RWPE2 (cell line): ENCODE measurements at regions not wholly inside any gene's neighbourhood (a gene's known extent, or its start where the extent isn't known, plus 50 kb on each side); places are given as distances from the start of the nearest gene placed in this dataset.

ENCODE experiments used
- ATAC-seq: fragments of 200-7000 bp; cut with Tn5 transposase; 3 replicates; pipeline ENCODE4 v1.9.1; 2021; ENCODE audit warnings: low read depth
- DNase-seq: peaks from one replicate; pipeline ENCODE4 v3.0.0-alpha.2; 2020; ENCODE audit warnings: low spot score
- H3K27ac ChIP-seq: fragments of 450-650 bp; 2 replicates; pipeline ENCODE4 v1.5.1; 2017; ENCODE audit warnings: mild to moderate bottlenecking; ENCODE audit not compliant: poor library complexity, severe bottlenecking
- H3K27me3 ChIP-seq: fragments of 250-450 bp; sonication (Bioruptor Pico); 2 replicates; pipeline ENCODE4 v1.5.1; 2021; ENCODE audit warnings: mild to moderate bottlenecking, moderate library complexity; ENCODE audit not compliant: insufficient read depth, poor library complexity, severe bottlenecking
- H3K36me3 ChIP-seq: fragments of 250-450 bp; sonication (Bioruptor Pico); 2 replicates; pipeline ENCODE4 v1.5.1; 2020; ENCODE audit warnings: low read depth, mild to moderate bottlenecking, moderate library complexity
- H3K4me1 ChIP-seq: fragments of 250-450 bp; sonication (Bioruptor Pico); 2 replicates; pipeline ENCODE4 v1.5.1; 2021; ENCODE audit warnings: mild to moderate bottlenecking, moderate library complexity; ENCODE audit not compliant: insufficient read depth, poor library complexity, severe bottlenecking
- H3K4me3 ChIP-seq: fragments of 250-450 bp; sonication (Bioruptor Pico); 2 replicates; pipeline ENCODE4 v1.5.1; 2021; ENCODE audit warnings: mild to moderate bottlenecking, moderate library complexity; ENCODE audit not compliant: severe bottlenecking
- H3K9me3 ChIP-seq: fragments of 250-450 bp; sonication (Bioruptor Pico); 2 replicates; pipeline ENCODE4 v1.5.1; 2021; ENCODE audit warnings: mild to moderate bottlenecking, moderate library complexity; ENCODE audit not compliant: severe bottlenecking
- TF ChIP-seq, protein P1 (sequence below): fragments of 450-650 bp; IDR thresholded peaks from one replicate; pipeline ENCODE4 v1.5.1; 2017; ENCODE audit warnings: mild to moderate bottlenecking, moderate library complexity; ENCODE audit not compliant: poor library complexity, severe bottlenecking

DNA sequence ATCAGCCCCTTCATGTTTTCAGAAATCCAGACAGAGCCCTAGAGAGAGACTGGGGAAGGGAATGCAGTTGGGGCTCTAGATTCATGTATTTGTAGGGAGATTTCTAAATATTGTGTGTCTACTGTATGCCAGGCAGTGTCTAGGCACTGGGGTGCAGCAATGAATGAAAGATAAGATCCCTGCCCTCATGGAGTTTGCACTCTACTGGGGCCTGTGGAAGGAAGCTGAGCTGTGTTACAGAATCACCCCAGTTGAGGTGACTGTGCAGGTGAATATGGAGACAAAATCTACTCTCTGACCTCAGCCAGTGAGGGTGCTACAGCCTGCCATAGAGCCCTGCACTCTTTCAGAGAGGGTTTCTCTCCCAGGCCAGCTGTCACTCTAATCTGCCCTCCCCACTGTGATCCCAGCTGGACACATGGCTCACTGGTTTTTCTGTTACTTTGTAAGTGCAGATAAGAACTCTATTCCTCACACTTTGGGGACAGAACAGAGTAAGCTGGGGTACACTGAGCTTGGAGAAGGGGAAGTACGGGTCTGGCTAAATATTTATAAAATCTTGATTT lies 69.2 kb upstream of the E2F3 start:
- Histone ChIP-seq H3K27me3 (no peaks in the 10 kb centered on the region), H3K4me1 (no peaks in the 10 kb centered on the region), H3K36me3 (no peaks in the 10 kb centered on the region), H3K4me3 (no peak overlapping the region), H3K27ac (no peak overlapping the region), H3K9me3 (no peaks in the 10 kb centered on the region)
- ATAC-seq (no peak), DNase-seq (no peak)
- TF ChIP-seq, protein P1, sequence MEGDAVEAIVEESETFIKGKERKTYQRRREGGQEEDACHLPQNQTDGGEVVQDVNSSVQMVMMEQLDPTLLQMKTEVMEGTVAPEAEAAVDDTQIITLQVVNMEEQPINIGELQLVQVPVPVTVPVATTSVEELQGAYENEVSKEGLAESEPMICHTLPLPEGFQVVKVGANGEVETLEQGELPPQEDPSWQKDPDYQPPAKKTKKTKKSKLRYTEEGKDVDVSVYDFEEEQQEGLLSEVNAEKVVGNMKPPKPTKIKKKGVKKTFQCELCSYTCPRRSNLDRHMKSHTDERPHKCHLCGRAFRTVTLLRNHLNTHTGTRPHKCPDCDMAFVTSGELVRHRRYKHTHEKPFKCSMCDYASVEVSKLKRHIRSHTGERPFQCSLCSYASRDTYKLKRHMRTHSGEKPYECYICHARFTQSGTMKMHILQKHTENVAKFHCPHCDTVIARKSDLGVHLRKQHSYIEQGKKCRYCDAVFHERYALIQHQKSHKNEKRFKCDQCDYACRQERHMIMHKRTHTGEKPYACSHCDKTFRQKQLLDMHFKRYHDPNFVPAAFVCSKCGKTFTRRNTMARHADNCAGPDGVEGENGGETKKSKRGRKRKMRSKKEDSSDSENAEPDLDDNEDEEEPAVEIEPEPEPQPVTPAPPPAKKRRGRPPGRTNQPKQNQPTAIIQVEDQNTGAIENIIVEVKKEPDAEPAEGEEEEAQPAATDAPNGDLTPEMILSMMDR = no peak

DNA sequence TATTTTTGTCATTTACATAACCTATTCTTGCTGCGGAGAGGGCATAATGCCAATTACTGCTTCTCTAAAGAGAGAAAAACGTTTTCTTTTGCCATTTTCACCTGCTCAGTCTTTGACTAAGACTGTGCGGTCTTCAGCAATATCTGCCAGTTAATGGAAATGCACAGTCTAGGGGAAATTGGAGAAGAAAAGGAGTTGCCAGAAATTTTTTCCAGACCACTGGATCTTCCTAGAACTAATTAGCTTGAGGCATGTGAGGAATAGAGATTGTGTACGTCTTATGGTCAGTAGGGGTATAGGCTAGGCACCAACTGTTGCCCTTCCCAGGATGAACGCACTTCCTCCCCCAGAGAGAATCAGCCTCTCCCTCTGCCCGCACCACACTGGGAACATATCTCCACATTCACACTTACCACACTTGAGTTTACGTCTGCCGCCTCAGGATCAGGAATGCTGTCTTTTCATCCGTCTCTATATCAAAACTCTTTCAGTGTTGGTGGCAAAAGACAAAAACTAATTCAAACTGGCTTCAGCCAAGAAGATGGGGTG lies 67.9 kb upstream of the E2F3 start:
- no peak overlapping the region for H3K4me3 ChIP-seq
- H3K27ac ChIP-seq = no peak overlapping the region
- H3K27me3 ChIP-seq = no peaks in the 10 kb centered on the region
- DNase-seq = no peak
- no peaks in the 10 kb centered on the region for H3K4me1 ChIP-seq
- ATAC-seq = no peak
- H3K36me3 ChIP-seq = no peaks in the 10 kb centered on the region
- TF ChIP-seq, protein P1 = no peak
- H3K9me3 ChIP-seq = no peaks in the 10 kb centered on the region

DNA sequence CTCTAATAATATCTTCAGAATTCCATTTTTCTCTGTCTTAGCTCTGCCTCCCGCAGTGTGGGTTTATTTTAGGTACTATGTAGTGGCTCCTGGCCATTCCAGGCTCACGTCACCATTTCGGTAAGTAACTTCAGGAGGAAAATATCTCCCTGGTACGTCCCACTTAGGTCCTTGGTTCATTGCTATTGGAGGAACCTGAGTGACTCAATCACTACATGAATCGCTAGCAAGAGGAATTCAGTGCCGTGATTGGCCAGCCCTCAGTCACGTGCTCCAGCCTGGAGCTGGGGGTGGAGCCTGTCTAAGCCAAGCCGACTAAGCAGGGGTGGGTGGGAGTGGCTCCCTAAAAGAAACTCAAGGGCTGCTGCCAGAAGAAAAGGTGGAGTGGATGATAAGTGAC lies 67.3 kb upstream of the E2F3 start:
- H3K27ac ChIP-seq = no peak overlapping the region
- H3K27me3 ChIP-seq = no peaks in the 10 kb centered on the region
- ATAC-seq (no peak), DNase-seq (no peak)
- H3K4me3 ChIP-seq = no peak overlapping the region
- no peaks in the 10 kb centered on the region for H3K36me3 ChIP-seq
- H3K9me3 ChIP-seq = no peaks in the 10 kb centered on the region
- no peaks in the 10 kb centered on the region for H3K4me1 ChIP-seq
- TF ChIP-seq, protein P1 = no peak

DNA sequence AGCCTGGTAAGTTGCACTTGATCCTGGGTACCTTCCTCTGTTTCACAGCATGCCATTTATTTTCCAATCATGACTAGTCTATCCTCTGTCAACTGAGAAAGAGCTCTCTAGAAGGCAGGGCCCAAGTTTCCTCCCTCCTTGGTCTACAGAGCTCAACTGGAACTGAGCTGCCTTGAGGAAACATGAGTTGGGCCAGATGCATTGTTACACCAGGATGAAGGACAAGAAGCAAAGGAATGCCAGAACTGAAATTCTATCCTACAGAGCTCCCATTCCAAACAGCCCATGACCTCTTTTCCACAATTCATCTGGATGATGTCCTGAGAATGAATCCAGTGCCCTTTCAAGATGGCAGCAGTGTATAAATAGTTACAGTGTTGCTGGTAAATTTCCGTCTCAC lies 66.7 kb upstream of the E2F3 start:
- Histone ChIP-seq H3K4me1 (no peaks in the 10 kb centered on the region), H3K27me3 (no peaks in the 10 kb centered on the region), H3K27ac (no peak overlapping the region), H3K4me3 (no peak overlapping the region), H3K9me3 (no peaks in the 10 kb centered on the region), H3K36me3 (no peaks in the 10 kb centered on the region)
- TF ChIP-seq, protein P1 = no peak
- DNase-seq (no peak), ATAC-seq (no peak)

DNA sequence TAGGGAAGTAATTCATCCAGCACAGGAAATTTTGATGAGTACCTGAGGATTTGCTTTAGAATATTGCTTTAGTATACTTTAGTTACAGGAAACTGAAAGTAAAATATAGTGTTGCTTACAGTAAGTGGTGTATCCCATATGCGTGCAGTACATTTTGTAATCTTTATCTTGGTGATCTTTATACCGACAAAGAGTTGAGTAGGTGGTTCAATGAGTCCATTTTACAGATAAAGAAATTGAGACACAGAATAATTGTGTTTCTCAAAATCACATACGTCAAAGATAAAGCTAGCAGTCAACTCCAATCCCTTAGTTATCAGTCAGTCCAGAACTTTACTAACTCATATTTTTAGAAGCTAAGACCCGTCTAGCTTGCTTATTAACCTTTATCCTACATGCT lies 65.8 kb upstream of the E2F3 start:
- Histone ChIP-seq H3K4me1 (no peaks in the 10 kb centered on the region), H3K27ac (no peak overlapping the region), H3K4me3 (no peak overlapping the region), H3K27me3 (no peaks in the 10 kb centered on the region), H3K9me3 (no peaks in the 10 kb centered on the region), H3K36me3 (no peaks in the 10 kb centered on the region)
- DNase-seq = no peak
- TF ChIP-seq, protein P1 = no peak
- no peak for ATAC-seq
